HEK293T (cell line): ENCODE measurements at regions not wholly inside any gene's neighbourhood (a gene's known extent, or its start where the extent isn't known, plus 50 kb on each side); places are given as distances from the start of the nearest gene placed in this dataset.

Experiments used
- CTCF ChIA-PET: fragments of 350-600 bp; formaldehyde crosslinking; extraction: SDS; loops from one replicate; lab custom pipeline; 2021; ENCODE audit warnings: antibody characterized with exemption, inconsistent platforms; lab: Yijun Ruan, JAX
- POLR2A ChIA-PET: fragments of 350-600 bp; formaldehyde crosslinking; extraction: SDS; loops from one replicate; lab custom pipeline; 2020; ENCODE audit warnings: antibody characterized with exemption, inconsistent platforms; lab: Yijun Ruan, JAX
- DNase-seq: peaks from one replicate; pipeline ENCODE4 v3.0.0; 2012; ENCODE audit warnings: mixed read lengths; ENCODE audit errors: extremely low spot score
- ARNT ChIP-seq: fragments of 450-650 bp; IDR thresholded peaks from 2 replicates; pipeline ENCODE4 v1.6.1; 2017; ENCODE audit warnings: mild to moderate bottlenecking
- BHLHE40 ChIP-seq: fragments of 450-650 bp; IDR thresholded peaks from 2 replicates; pipeline ENCODE4 v1.6.1; 2016; ENCODE audit warnings: mild to moderate bottlenecking, moderate library complexity, borderline replicate concordance
- CTBP1 ChIP-seq: fragments of 450-650 bp; IDR thresholded peaks from 2 replicates; pipeline ENCODE4 v1.6.1; 2016; ENCODE audit warnings: borderline replicate concordance
- ELF4 ChIP-seq: fragments of 450-650 bp; IDR thresholded peaks from 2 replicates; pipeline ENCODE4 v1.6.1; 2017; ENCODE audit warnings: antibody characterized with exemption
- FOXA1 ChIP-seq: fragments of 450-650 bp; IDR thresholded peaks from 2 replicates; pipeline ENCODE4 v1.6.1; 2016; ENCODE audit warnings: mild to moderate bottlenecking
- FOXK2 ChIP-seq: fragments of 450-650 bp; IDR thresholded peaks from 2 replicates; pipeline ENCODE4 v1.6.1; 2016; ENCODE audit warnings: mild to moderate bottlenecking
- FOXM1 ChIP-seq: fragments of 450-650 bp; IDR thresholded peaks from 2 replicates; pipeline ENCODE4 v1.6.1; 2017; ENCODE audit warnings: mild to moderate bottlenecking, borderline replicate concordance
- HDGF ChIP-seq: fragments of 450-650 bp; IDR thresholded peaks from 2 replicates; pipeline ENCODE4 v1.6.1; 2017; ENCODE audit warnings: antibody characterized with exemption, borderline replicate concordance
- L3MBTL2 ChIP-seq: fragments of 450-650 bp; conservative IDR thresholded peaks from 2 replicates; pipeline ENCODE4 v1.6.1; 2016; ENCODE audit warnings: mild to moderate bottlenecking
- LEF1 ChIP-seq: fragments of 450-650 bp; IDR thresholded peaks from 2 replicates; pipeline ENCODE4 v1.6.1; 2017; ENCODE audit warnings: mild to moderate bottlenecking, borderline replicate concordance
- NFRKB ChIP-seq: fragments of 450-650 bp; IDR thresholded peaks from 2 replicates; pipeline ENCODE4 v1.6.1; 2016; ENCODE audit warnings: mild to moderate bottlenecking, moderate library complexity
- PKNOX1 ChIP-seq: fragments of 450-650 bp; IDR thresholded peaks from 2 replicates; pipeline ENCODE4 v1.6.1; 2016
- SP1 ChIP-seq: fragments of 450-650 bp; IDR thresholded peaks from 2 replicates; pipeline ENCODE4 v1.6.1; 2017
- SUZ12 ChIP-seq: fragments of 450-650 bp; IDR thresholded peaks from 2 replicates; pipeline ENCODE4 v1.6.1; 2016; ENCODE audit warnings: mild to moderate bottlenecking
- TARDBP ChIP-seq: fragments of 450-650 bp; IDR thresholded peaks from 2 replicates; pipeline ENCODE4 v1.6.1; 2016
- ZNF384 ChIP-seq: fragments of 450-650 bp; IDR thresholded peaks from 2 replicates; pipeline ENCODE4 v1.6.1; 2016

- POLR2A ChIA-PET: no interaction called here
- no peak for DNase-seq
- TF ChIP-seq SUZ12 (no peak), FOXM1 (no peak), ARNT (no peak), BHLHE40 (no peak)
- CTCF ChIA-PET: no interaction called here
Observed at GRCh38 chr12:81974762-81975161, 215.6 kb upstream of the PPFIA2 start.

- ChIA-PET CTCF (no interaction called here), POLR2A (no interaction called here)
- TF ChIP-seq SUZ12 (no peak), LEF1 (no peak), NFRKB (no peak), FOXK2 (no peak), L3MBTL2 (no peak), PKNOX1 (no peak), HDGF (no peak), BHLHE40 (no peak), FOXA1 (no peak), TARDBP (no peak), SP1 (no peak), ELF4 (no peak), ARNT (no peak)
- DNase-seq: no peak
Observed at GRCh38 chr12:81968421-81968820, 209.3 kb upstream of the PPFIA2 start.

DNA sequence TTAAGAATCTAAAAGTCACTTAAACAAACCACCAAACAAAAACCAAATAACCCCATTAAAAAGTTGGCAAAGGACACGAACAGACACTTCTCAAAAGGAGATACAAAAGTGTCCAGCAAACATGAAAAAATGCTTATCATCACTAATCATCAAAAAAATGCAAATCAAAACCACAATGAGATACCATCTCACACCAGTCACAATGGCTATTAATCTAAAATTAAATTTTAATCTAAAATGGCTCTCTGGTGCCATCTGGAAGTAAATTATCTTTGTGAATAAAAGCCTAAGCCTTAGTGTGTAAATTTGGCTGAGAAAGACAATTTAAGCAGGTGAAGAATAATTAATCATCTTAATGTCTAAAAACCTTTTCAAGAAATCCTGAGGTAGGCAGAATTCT is 204.5 kb upstream of the PPFIA2 start:
- DNase-seq: no peak
- POLR2A ChIA-PET: no interaction called here
- CTCF ChIA-PET: no interaction called here
- TF ChIP-seq L3MBTL2 (no peak), SP1 (no peak), FOXK2 (no peak), HDGF (no peak), CTBP1 (no peak)

DNA sequence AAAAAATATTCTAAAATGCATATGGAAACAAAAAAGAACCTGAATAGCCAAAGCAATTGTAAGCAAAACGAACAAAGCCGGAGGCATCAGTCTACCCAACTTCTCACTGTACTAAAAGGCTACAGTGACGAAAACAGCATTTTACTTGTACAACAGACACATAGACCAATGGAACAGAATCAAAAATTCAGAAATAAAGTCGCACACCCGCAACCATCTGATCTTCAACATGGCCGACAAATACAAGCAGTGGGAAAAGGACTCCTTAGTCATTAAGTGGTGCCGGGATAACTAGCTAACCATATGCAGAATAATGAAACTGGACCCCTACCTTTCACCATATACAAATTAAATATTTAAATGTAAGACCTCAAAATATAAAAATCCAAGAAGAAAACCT is 203.9 kb upstream of the PPFIA2 start:
- no peak for DNase-seq
- TF ChIP-seq PKNOX1 (no peak), FOXA1 (no peak), FOXM1 (no peak), HDGF (no peak), ZNF384 (no peak), TARDBP (no peak), CTBP1 (no peak), L3MBTL2 (no peak), SP1 (no peak), ARNT (no peak)
- ChIA-PET POLR2A (no interaction called here), CTCF (no interaction called here)

- CTCF ChIA-PET: interaction anchor here (0.6 kb wide), 1 partner anchor 19 kb away, joined by 3 read pairs; no protein-coding TSS in a partner anchor
- no peak for DNase-seq
- TF ChIP-seq FOXK2: no peak
- TF ChIP-seq L3MBTL2: no peak
- POLR2A ChIA-PET: no interaction called here
Observed at GRCh38 chr12:81962126-81962856, 203.1 kb upstream of the PPFIA2 start.

GRCh38 chr12:81958406-81958805 is 199.3 kb upstream of the PPFIA2 start:
- ChIA-PET POLR2A (no interaction called here), CTCF (no interaction called here)
- TF ChIP-seq ZNF384 (no peak), FOXM1 (no peak), TARDBP (no peak), HDGF (no peak), NFRKB (no peak), SUZ12 (no peak), LEF1 (no peak), L3MBTL2 (no peak), CTBP1 (no peak), PKNOX1 (no peak), ARNT (no peak), FOXA1 (no peak), SP1 (no peak), BHLHE40 (no peak), ELF4 (no peak), FOXK2 (no peak)
- no peak for DNase-seq

GRCh38 chr12:81957631-81958030 is 198.5 kb upstream of the PPFIA2 start:
- ChIA-PET POLR2A (no interaction called here), CTCF (no interaction called here)
- no peak for DNase-seq
- TF ChIP-seq HDGF: no peak
- TF ChIP-seq PKNOX1: no peak
- no peak for TF ChIP-seq ZNF384
- TF ChIP-seq SP1: no peak
- TF ChIP-seq BHLHE40: no peak
- TF ChIP-seq LEF1: no peak
- no peak for TF ChIP-seq NFRKB
- no peak for TF ChIP-seq ELF4
- no peak for TF ChIP-seq FOXM1
- no peak for TF ChIP-seq FOXA1
- TF ChIP-seq TARDBP: no peak
- no peak for TF ChIP-seq CTBP1
- TF ChIP-seq SUZ12: no peak
- TF ChIP-seq FOXK2: no peak
- no peak for TF ChIP-seq ARNT
